ENCODE measurements at regions not wholly inside any gene's neighbourhood (a gene's known extent, or its start where the extent isn't known, plus 50 kb on each side); places are given as distances from the start of the nearest gene placed in this dataset.
"Not testable (repeated sequence)": the region's sequence is repeated elsewhere in the genome, so short reads cannot be mapped to it uniquely, and the experiment has no call there.

GRCh38 chr5:52024359-52024758, 641.1 kb downstream of the ISL1 start:
- no peak for DNase-seq

- not testable (repeated sequence) for DNase-seq
These were observed 646.6 kb downstream of the ISL1 start for GRCh38 chr5:52029836-52030235.

- DNase-seq = no peak
These were observed 658.6 kb downstream of the ISL1 start for GRCh38 chr5:52041842-52042241.

GRCh38 chr5:52043137-52043536, 659.9 kb downstream of the ISL1 start:
- no peak for DNase-seq

- no peak for DNase-seq
These were observed 660.3 kb downstream of the ISL1 start for GRCh38 chr5:52043543-52043942.

- no peak for DNase-seq
These were observed 668.5 kb downstream of the ISL1 start for GRCh38 chr5:52051759-52052158.

- DNase-seq = no peak
These were observed 679.9 kb downstream of the ISL1 start for GRCh38 chr5:52063186-52063585.

- DNase-seq = no peak
These were observed 681.9 kb downstream of the ISL1 start for GRCh38 chr5:52065182-52065581.

- no peak for DNase-seq
These were observed 686.7 kb downstream of the ISL1 start for GRCh38 chr5:52069997-52070396.

GRCh38 chr5:52073993-52074689, 690.9 kb downstream of the ISL1 start:
- no peak for DNase-seq

GRCh38 chr5:52077941-52078815, 694.9 kb downstream of the ISL1 start:
- no peak for DNase-seq

- not testable (repeated sequence) for DNase-seq
These were observed 685.4 kb upstream of the ITGA1 start for GRCh38 chr5:52102311-52102710.

- no peak for DNase-seq
These were observed 680.4 kb upstream of the ITGA1 start for GRCh38 chr5:52107210-52107905.

GRCh38 chr5:52119768-52120167, 667.9 kb upstream of the ITGA1 start:
- DNase-seq = no peak

- no peak for DNase-seq
These were observed 655.7 kb upstream of the ITGA1 start for GRCh38 chr5:52132053-52132452.

GRCh38 chr5:52134013-52134650, 653.6 kb upstream of the ITGA1 start:
- no peak for DNase-seq

- no peak for DNase-seq
These were observed 647.7 kb upstream of the ITGA1 start for GRCh38 chr5:52139888-52140615.

GRCh38 chr5:52148679-52149078, 639.0 kb upstream of the ITGA1 start:
- DNase-seq = no peak

GRCh38 chr5:52150501-52150900, 637.2 kb upstream of the ITGA1 start:
- DNase-seq = no peak

GRCh38 chr5:52156809-52157208, 630.9 kb upstream of the ITGA1 start:
- not testable (repeated sequence) for DNase-seq

- not testable (repeated sequence) for DNase-seq
These were observed 621.9 kb upstream of the ITGA1 start for GRCh38 chr5:52165806-52166205.

- DNase-seq = no peak
These were observed 614.6 kb upstream of the ITGA1 start for GRCh38 chr5:52173133-52173532.
